ENCODE measurements at regions not wholly inside any gene's neighbourhood (a gene's known extent, or its start where the extent isn't known, plus 50 kb on each side); places are given as distances from the start of the nearest gene placed in this dataset.

- Histone ChIP-seq H3K27me3 (no peaks in the 10 kb centered on the region), H3K4me3 (no peak overlapping the region), H3K27ac (no peak overlapping the region), H3K4me1 (ENCODE audit: low read depth) (no peaks in the 10 kb centered on the region), H3K9me3 (ENCODE audit: low read depth) (no peaks in the 10 kb centered on the region), H3K36me3 (no peaks in the 10 kb centered on the region)
- no peak for TF ChIP-seq CTCF (IDR thresholded peaks at IDR 0.05; ENCODE audit: low read depth, low read length)
- DNase-seq (ENCODE audit: low read depth in 1 of 2, low spot score in 1 of 2), result no peak
These were observed 461.0 kb downstream of the ADAMTS20 start for GRCh38 chr12:43090981-43091380.

DNA sequence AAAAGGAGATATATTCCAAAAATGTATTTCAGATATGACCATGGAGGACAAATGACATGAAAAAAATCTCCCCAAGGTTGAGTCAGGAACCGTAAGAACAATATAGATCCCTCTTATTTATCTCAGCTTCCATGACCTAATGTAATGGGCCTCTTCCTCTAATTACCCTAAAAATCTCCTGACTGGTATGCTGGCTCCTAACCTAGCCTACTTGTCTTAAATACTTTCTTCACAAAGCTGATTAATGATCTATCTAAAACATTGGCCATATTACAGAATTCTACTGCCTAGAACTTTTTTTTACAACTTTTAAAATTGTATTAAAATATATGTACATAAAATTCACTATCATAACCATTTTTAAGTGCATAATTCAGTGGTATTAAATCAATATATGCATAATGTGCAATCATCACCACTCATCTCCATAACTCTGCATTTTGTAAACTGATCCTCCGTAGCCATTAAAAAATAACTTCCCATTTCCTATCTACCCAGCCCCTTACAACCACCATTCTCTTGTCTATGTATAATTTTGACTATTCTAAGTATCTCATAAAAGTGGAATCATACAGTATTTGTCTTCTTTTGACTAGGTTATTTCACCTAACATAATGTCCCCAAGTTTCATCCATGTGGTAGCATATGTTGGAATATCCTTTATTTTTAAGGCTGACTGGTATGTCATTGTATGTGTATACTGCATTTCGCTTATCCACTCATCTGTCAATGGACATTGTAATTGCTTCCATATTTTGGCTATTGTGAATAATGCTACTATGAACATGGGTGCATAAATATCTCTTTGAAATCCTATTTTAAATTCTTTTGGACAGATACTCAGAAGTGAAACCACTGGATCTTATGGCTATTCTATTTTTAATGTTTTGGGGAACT lies 464.6 kb downstream of the ADAMTS20 start:
- Histone ChIP-seq H3K4me1 (ENCODE audit: low read depth) (no peaks in the 10 kb centered on the region), H3K36me3 (no peaks in the 10 kb centered on the region), H3K27ac (no peak overlapping the region), H3K4me3 (no peak overlapping the region), H3K9me3 (ENCODE audit: low read depth) (no peaks in the 10 kb centered on the region), H3K27me3 (no peaks in the 10 kb centered on the region)
- DNase-seq (ENCODE audit: low read depth in 1 of 2, low spot score in 1 of 2), result no peak
- no peak for TF ChIP-seq CTCF (IDR thresholded peaks at IDR 0.05; ENCODE audit: low read depth, low read length)

DNA sequence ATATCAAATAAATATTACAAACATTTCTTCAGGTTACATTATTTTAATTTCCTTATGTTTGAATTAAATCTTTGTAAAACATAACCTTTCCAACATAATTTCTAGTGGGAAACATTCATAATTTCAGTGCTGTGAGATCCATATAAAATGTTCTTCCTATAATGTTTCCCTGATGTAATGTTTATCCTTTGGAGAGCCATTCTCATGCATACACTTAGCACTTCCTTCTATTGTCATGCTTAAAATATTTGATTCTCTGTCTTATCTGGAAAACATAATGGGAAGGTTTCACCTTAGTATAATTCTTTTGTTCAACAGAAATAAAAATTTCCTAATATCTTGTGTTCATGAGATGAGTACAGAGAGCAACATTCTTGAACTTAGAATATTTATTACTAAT lies 472.5 kb downstream of the ADAMTS20 start:
- Histone ChIP-seq H3K27ac (no peak overlapping the region), H3K36me3 (no peaks in the 10 kb centered on the region), H3K27me3 (no peaks in the 10 kb centered on the region), H3K4me1 (ENCODE audit: low read depth) (peaks cover 8% of the 10 kb centered on the region), H3K4me3 (no peak overlapping the region), H3K9me3 (ENCODE audit: low read depth) (no peaks in the 10 kb centered on the region)
- no peak for DNase-seq (ENCODE audit: low read depth in 1 of 2, low spot score in 1 of 2)
- TF ChIP-seq CTCF (IDR thresholded peaks at IDR 0.05; ENCODE audit: low read depth, low read length), result no peak

DNA sequence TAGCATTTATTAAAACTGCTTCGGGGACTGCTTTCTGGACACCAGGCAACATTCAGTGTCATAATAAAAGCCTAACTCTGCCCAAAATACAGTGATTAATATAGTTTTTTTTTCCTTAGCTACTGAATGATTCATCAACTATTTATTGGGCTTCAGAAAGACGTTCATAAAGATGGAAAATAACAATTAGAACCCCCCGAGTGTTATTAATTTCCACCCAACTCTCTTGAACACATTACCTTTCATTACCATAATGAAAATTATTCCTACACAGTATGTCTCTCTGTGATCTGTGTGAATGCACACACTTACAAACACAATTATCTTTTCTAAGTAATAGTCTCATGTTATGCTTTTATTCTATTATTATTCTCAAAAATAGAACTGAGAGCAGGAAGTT lies 473.0 kb downstream of the ADAMTS20 start:
- Histone ChIP-seq H3K4me3 (no peak overlapping the region), H3K27me3 (no peaks in the 10 kb centered on the region), H3K4me1 (ENCODE audit: low read depth) (peaks cover 8% of the 10 kb centered on the region), H3K9me3 (ENCODE audit: low read depth) (no peaks in the 10 kb centered on the region), H3K27ac (no peak overlapping the region), H3K36me3 (no peaks in the 10 kb centered on the region)
- no peak for TF ChIP-seq CTCF (IDR thresholded peaks at IDR 0.05; ENCODE audit: low read depth, low read length)
- DNase-seq (ENCODE audit: low read depth in 1 of 2, low spot score in 1 of 2), result no peak

- Histone ChIP-seq H3K4me1 (ENCODE audit: low read depth) (no peaks in the 10 kb centered on the region), H3K4me3 (no peak overlapping the region), H3K36me3 (no peaks in the 10 kb centered on the region), H3K27me3 (no peaks in the 10 kb centered on the region), H3K27ac (no peak overlapping the region), H3K9me3 (ENCODE audit: low read depth) (no peaks in the 10 kb centered on the region)
- no peak for DNase-seq (ENCODE audit: low read depth in 1 of 2, low spot score in 1 of 2)
- no peak for TF ChIP-seq CTCF (IDR thresholded peaks at IDR 0.05; ENCODE audit: low read depth, low read length)
These were observed 479.6 kb downstream of the ADAMTS20 start for GRCh38 chr12:43072431-43072830.
